ENCODE measurements at regions not wholly inside any gene's neighbourhood (a gene's known extent, or its start where the extent isn't known, plus 50 kb on each side); places are given as distances from the start of the nearest gene placed in this dataset.

GRCh38 chr10:78548369-78548768 lies 514.7 kb downstream of the RPS24 start:
- TF ChIP-seq CTCF (IDR thresholded peaks at IDR 0.05; ENCODE audit: low read length) (no peak), EZH2 (IDR thresholded peaks at IDR 0.05; ENCODE audit: borderline replicate concordance, low read length) (no peak)
